CD4-positive, CD25-positive, alpha-beta regulatory T cell (primary cell): ENCODE measurements at regions not wholly inside any gene's neighbourhood (a gene's known extent, or its start where the extent isn't known, plus 50 kb on each side); places are given as distances from the start of the nearest gene placed in this dataset.
"Not testable (repeated sequence)": the region's sequence is repeated elsewhere in the genome, so short reads cannot be mapped to it uniquely, and the experiment has no call there.

Source experiments
- ATAC-seq, 2 donors: fragments of 150-1000 bp; cut with Tn5 transposase; one replicate each; pipeline ENCODE4 v1.10.0; 2021; ENCODE audit warnings: low read depth in 2 of 2, moderate number of reproducible peaks in 2 of 2, moderate library complexity in 1 of 2
- DNase-seq, 3 donors: peaks; one replicate each; pipeline versions ENCODE4 v3.0.0 to v3.0.0-alpha.2; 2012 to 2022; ENCODE audit warnings: mixed read lengths in 1 of 3
- H3K27ac ChIP-seq: one replicate; pipeline ENCODE4 v1.7.0; 2013; ENCODE audit warnings: mild to moderate bottlenecking, low read length; ENCODE audit not compliant: insufficient read depth, poor library complexity, severe bottlenecking
- H3K27me3 ChIP-seq: one replicate; pipeline ENCODE4 v1.7.0; 2013; ENCODE audit warnings: low read length; ENCODE audit not compliant: control insufficient read depth, insufficient read depth
- H3K36me3 ChIP-seq: one replicate; pipeline ENCODE4 v1.7.0; 2013; ENCODE audit warnings: mild to moderate bottlenecking, low read length, moderate library complexity; ENCODE audit not compliant: control insufficient read depth, insufficient read depth
- H3K4me1 ChIP-seq: 2 replicates; pipeline ENCODE4 v1.7.0; 2013; ENCODE audit warnings: mild to moderate bottlenecking, low read length; ENCODE audit not compliant: insufficient read depth, control insufficient read depth, poor library complexity, severe bottlenecking
- H3K4me3 ChIP-seq: one replicate; pipeline ENCODE4 v1.7.0; 2013; ENCODE audit warnings: low read depth, mild to moderate bottlenecking, low read length, moderate library complexity
- H3K9me3 ChIP-seq, 2 experiments: 1 replicate in 1 of 2; 2 replicates in 1 of 2; pipeline ENCODE4 v1.7.0; 2013; ENCODE audit warnings: low read length in 2 of 2, mild to moderate bottlenecking in 1 of 2, moderate library complexity in 1 of 2; ENCODE audit not compliant: control insufficient read depth in 2 of 2
- H3K27ac Mint-ChIP-seq, 3 donors: one replicate each; pipeline ENCODE4 v1.8.0; 2020 to 2022; ENCODE audit warnings: mild to moderate bottlenecking in 3 of 3, mixed read lengths in 3 of 3, moderate library complexity in 2 of 3
- H3K27me3 Mint-ChIP-seq: one replicate; pipeline ENCODE4 v1.8.0; 2022; ENCODE audit warnings: mild to moderate bottlenecking, mixed read lengths
- H3K36me3 Mint-ChIP-seq: one replicate; pipeline ENCODE4 v1.8.0; 2020; ENCODE audit warnings: mixed read lengths
- H3K4me1 Mint-ChIP-seq, 4 donors: one replicate each; pipeline ENCODE4 v1.8.0; 2020 to 2022; ENCODE audit warnings: mixed read lengths in 4 of 4, mild to moderate bottlenecking in 1 of 4
- H3K4me3 Mint-ChIP-seq, 4 donors: one replicate each; pipeline ENCODE4 v1.8.0; 2020 to 2022; ENCODE audit warnings: mild to moderate bottlenecking in 4 of 4, mixed read lengths in 4 of 4, moderate library complexity in 3 of 4
- H3K9me3 Mint-ChIP-seq, 7 donors: one replicate each; pipeline ENCODE4 v1.8.0; 2020 to 2022; ENCODE audit warnings: mixed read lengths in 7 of 7, mild to moderate bottlenecking in 3 of 7, moderate library complexity in 2 of 7

DNA sequence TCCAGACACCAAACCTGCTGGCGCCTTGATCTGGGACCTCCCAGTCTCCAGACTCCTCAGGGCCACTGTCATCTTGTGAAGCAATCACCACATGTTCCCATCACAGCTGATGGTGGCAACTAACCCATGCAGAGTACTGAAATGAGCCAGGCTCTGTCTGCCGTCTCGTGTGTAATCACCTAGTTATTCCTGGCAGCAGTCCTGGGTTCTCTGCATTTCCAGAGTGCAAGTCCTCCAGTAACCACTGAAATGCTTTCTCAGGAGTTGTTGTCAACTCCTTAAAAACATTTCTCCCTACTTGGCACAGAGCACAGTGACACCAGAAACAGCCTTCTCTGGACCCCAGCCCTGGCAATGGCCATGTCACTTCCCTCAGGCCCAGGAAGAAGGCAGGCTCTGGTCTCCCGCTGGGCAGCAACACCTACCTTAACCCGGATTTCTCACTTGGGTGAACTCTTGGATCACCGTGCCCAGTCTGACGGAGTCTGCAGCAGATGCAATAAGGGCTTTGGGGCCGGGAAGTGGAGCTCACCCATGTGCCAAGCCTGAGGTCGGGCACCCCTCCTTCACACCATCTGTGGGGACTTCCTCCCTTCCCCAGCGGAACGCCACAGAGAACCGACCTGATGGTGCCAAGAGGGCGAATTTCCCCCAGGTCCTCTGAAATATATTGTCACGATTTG is 189.5 kb upstream of the NPAP1 start:
- H3K27me3 Mint-ChIP-seq, H3K27ac ChIP-seq, H3K4me3 ChIP-seq, H3K4me1 ChIP-seq, H3K4me1 Mint-ChIP-seq, H3K36me3 ChIP-seq, H3K9me3 ChIP-seq, H3K36me3 Mint-ChIP-seq, H3K27me3 ChIP-seq, ATAC-seq, H3K4me3 Mint-ChIP-seq, H3K27ac Mint-ChIP-seq, DNase-seq: not testable (repeated sequence)
- peaks cover 1 to 13% (median 9%) of the 10 kb centered on the region in 7 donors for H3K9me3 Mint-ChIP-seq

- H3K36me3 Mint-ChIP-seq, H3K27me3 ChIP-seq, H3K4me3 ChIP-seq, H3K27me3 Mint-ChIP-seq, H3K4me1 ChIP-seq, DNase-seq, ATAC-seq, H3K27ac ChIP-seq, H3K9me3 ChIP-seq, H3K36me3 ChIP-seq, H3K4me1 Mint-ChIP-seq: not testable (repeated sequence)
- H3K27ac Mint-ChIP-seq = peak overlapping the region in 1 of 3 donors; percentile 86
- H3K4me3 Mint-ChIP-seq = peak overlapping the region in 1 of 4 donors; percentile 47
- H3K9me3 Mint-ChIP-seq = peaks cover 3 to 16% (median 9%) of the 10 kb centered on the region in 7 donors
Observed at GRCh38 chr15:24488164-24488907, 187.2 kb upstream of the NPAP1 start.

DNA sequence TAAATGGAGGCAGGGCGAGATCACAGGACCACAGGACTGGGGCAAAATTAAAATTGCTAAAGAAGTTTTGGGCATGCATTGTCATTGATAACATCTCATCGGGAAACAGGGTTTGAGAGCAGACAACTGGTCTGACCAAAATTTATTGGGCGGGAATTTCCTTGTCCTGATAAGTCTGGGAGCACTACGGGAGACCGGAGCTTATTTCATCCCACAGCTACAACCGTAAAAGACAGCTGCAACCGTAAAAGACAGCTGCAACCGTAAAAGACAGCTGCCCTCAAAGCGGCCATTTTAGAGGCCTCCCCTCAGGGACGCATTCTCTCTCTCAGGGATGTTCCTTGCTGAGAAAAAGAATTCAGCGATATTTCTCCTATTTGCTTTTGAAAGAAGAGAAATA is 170.4 kb upstream of the NPAP1 start:
- not testable (repeated sequence) for H3K9me3 ChIP-seq, H3K27me3 Mint-ChIP-seq, H3K4me3 ChIP-seq, H3K27me3 ChIP-seq, ATAC-seq, H3K4me1 Mint-ChIP-seq, H3K27ac ChIP-seq, H3K36me3 Mint-ChIP-seq, H3K36me3 ChIP-seq, H3K4me1 ChIP-seq, H3K4me3 Mint-ChIP-seq, H3K27ac Mint-ChIP-seq, DNase-seq
- peaks cover 0 to 11% (median 4%) of the 10 kb centered on the region in 7 donors for H3K9me3 Mint-ChIP-seq

DNA sequence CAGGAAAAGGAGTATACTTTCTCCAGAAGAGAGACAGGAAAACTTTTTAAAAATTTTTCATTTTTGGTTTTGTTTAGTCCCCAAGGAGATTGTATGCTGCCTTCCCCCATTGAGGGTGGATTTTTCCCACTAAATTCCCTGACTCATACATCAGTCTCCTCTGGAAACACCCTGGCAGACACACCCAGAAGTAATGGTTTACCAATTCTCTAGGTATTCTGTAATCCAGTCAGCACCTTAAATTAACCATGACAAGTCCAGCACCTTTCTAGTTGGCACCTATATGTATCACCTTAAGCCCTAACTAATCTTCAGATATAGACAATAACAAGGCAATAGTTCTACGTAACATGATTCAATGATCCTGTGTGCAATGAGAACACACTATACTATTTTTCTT is 165.9 kb upstream of the NPAP1 start:
- H3K27me3 Mint-ChIP-seq, H3K4me1 Mint-ChIP-seq, DNase-seq, H3K4me3 Mint-ChIP-seq, H3K36me3 Mint-ChIP-seq, H3K27ac Mint-ChIP-seq, H3K27ac ChIP-seq, ATAC-seq, H3K4me3 ChIP-seq, H3K4me1 ChIP-seq, H3K27me3 ChIP-seq, H3K36me3 ChIP-seq, H3K9me3 ChIP-seq: not testable (repeated sequence)
- H3K9me3 Mint-ChIP-seq = peaks cover 0 to 12% (median 9%) of the 10 kb centered on the region in 7 donors

DNA sequence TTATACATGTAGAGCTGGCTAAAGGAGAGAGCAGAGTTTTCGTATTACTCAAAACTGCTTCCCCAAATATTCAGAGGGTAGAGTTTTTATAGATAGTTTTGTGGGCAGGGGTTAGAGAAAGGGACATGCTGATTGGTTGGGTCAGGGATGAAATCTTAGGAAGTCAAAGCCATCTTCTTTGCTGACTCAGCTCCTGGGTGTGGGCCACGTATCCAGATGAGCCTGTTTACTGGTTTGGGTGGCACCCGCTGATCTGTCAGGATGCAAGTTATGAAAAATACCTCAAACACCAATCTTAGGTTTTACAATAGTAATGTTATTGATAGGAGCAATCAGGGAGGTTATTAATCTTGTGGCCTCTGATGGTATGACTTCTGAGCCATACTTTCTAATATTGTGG is 164.0 kb upstream of the NPAP1 start:
- not testable (repeated sequence) for H3K4me3 Mint-ChIP-seq, H3K36me3 Mint-ChIP-seq, ATAC-seq, H3K27me3 Mint-ChIP-seq, DNase-seq, H3K27me3 ChIP-seq, H3K27ac Mint-ChIP-seq, H3K9me3 ChIP-seq, H3K4me3 ChIP-seq, H3K36me3 ChIP-seq, H3K4me1 ChIP-seq, H3K27ac ChIP-seq, H3K4me1 Mint-ChIP-seq
- H3K9me3 Mint-ChIP-seq = peaks cover 0 to 12% (median 8%) of the 10 kb centered on the region in 7 donors

DNA sequence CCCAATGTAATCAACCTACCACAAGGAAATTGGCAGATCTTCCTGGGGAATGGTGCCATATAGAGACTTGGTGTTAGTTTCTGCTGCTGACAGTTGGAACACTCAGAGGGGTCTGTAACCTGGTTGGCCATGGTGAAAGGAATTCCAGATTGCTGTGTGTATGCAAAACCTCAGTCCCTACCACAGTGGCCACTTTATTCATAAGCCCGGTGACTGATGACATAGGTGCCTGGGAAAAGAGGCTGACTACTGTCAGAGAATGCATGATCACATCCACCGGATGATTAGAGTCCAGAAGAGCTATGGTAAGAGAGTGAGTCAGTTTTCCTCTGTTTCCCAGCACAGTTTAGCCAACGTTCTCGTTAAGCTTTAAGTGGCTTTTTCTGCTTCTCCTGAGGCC is 156.8 kb upstream of the NPAP1 start:
- H3K9me3 ChIP-seq, H3K27ac Mint-ChIP-seq, H3K27me3 Mint-ChIP-seq, ATAC-seq, H3K4me1 ChIP-seq, H3K9me3 Mint-ChIP-seq, H3K27ac ChIP-seq, H3K4me1 Mint-ChIP-seq, H3K4me3 ChIP-seq, DNase-seq, H3K36me3 ChIP-seq, H3K4me3 Mint-ChIP-seq, H3K27me3 ChIP-seq, H3K36me3 Mint-ChIP-seq: not testable (repeated sequence)

DNA sequence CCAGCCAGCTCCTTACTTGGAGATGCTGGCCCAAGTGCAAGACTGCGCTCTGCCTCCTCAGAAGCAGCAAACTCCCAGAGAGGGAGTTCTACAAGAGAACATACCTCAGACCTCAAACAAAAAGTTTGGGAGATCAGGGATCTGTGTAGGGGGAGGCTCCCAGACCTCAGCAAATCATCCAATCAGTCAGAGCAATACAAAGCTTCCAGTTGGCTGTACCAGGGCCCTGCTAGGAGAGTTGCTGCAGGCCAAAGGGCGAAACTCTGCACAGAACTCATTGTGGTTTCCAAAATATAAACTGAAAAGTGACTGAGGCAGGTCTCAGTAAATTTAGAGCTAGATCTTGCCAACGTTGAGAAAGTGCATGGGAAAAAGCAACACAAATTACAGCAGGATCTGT is 144.3 kb upstream of the NPAP1 start:
- not testable (repeated sequence) for H3K36me3 Mint-ChIP-seq, ATAC-seq, DNase-seq, H3K27ac ChIP-seq, H3K9me3 ChIP-seq, H3K4me3 ChIP-seq, H3K4me1 Mint-ChIP-seq, H3K27me3 Mint-ChIP-seq, H3K27me3 ChIP-seq, H3K27ac Mint-ChIP-seq, H3K4me1 ChIP-seq, H3K4me3 Mint-ChIP-seq, H3K36me3 ChIP-seq, H3K9me3 Mint-ChIP-seq

DNA sequence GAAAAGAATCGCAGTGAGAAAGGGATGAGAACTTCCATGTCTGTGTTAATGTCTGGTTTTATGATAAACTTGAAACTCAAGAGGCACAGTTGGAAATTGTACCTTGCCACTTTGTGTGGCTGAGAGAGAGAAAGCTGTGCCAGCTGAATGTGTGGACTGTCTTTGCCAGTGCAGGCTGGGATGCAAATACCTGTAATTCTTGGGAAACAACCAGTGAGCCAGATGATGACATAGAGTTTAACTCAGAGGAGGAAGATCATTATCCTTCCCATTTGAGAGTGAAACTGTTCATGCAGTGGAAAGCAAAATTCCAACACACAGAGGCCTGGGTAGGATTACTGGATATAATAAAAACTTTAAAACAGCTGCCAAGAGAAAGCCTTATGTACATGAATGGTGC is 141.5 kb upstream of the NPAP1 start:
- DNase-seq, H3K36me3 ChIP-seq, H3K4me1 Mint-ChIP-seq, H3K4me3 Mint-ChIP-seq, ATAC-seq, H3K27me3 Mint-ChIP-seq, H3K27ac ChIP-seq, H3K27ac Mint-ChIP-seq, H3K36me3 Mint-ChIP-seq, H3K4me3 ChIP-seq, H3K9me3 ChIP-seq, H3K27me3 ChIP-seq, H3K4me1 ChIP-seq: not testable (repeated sequence)
- peaks cover 0 to 16% (median 4%) of the 10 kb centered on the region in 7 donors for H3K9me3 Mint-ChIP-seq
